Parathyroid adenoma (tissue), 2 donors: ENCODE measurements at regions not wholly inside any gene's neighbourhood (a gene's known extent, or its start where the extent isn't known, plus 50 kb on each side); places are given as distances from the start of the nearest gene placed in this dataset.

Experiments used
- H2AFZ ChIP-seq: fragments of 300-600 bp; sonication (generic); one replicate; pipeline ENCODE4 v1.7.0; 2017; ENCODE audit warnings: antibody characterized with exemption, mild to moderate bottlenecking
- H3K27ac ChIP-seq: fragments of 300-600 bp; sonication (generic); one replicate; pipeline ENCODE4 v1.7.0; 2017
- H3K27me3 ChIP-seq: fragments of 300-600 bp; sonication (generic); one replicate; pipeline ENCODE4 v1.7.0; 2017; ENCODE audit warnings: low read length; ENCODE audit not compliant: control insufficient read depth, insufficient read depth
- H3K36me3 ChIP-seq: fragments of 300-600 bp; sonication (generic); one replicate; pipeline ENCODE4 v1.7.0; 2017; ENCODE audit warnings: low read length; ENCODE audit not compliant: control insufficient read depth, insufficient read depth
- H3K4me1 ChIP-seq: fragments of 300-600 bp; sonication (generic); one replicate; pipeline ENCODE4 v1.7.0; 2017; ENCODE audit warnings: control low read depth
- H3K4me2 ChIP-seq: fragments of 300-600 bp; sonication (generic); one replicate; pipeline ENCODE4 v1.7.0; 2017; ENCODE audit warnings: low read length
- H3K4me3 ChIP-seq: fragments of 300-600 bp; sonication (generic); one replicate; pipeline ENCODE4 v1.7.0; 2017; ENCODE audit warnings: low read depth, low read length
- H3K79me2 ChIP-seq: fragments of 300-600 bp; sonication (generic); one replicate; pipeline ENCODE4 v1.7.0; 2017; ENCODE audit warnings: control low read depth
- H3K9ac ChIP-seq: fragments of 300-600 bp; sonication (generic); one replicate; pipeline ENCODE4 v1.7.0; 2017; ENCODE audit warnings: mild to moderate bottlenecking
- H3K9me3 ChIP-seq: fragments of 300-600 bp; sonication (generic); one replicate; pipeline ENCODE4 v1.7.0; 2017; ENCODE audit warnings: low read length; ENCODE audit not compliant: control insufficient read depth
- CTCF ChIP-seq: fragments of 300-600 bp; sonication (generic); IDR thresholded peaks from one replicate; pipeline ENCODE4 v1.7.0; 2017; ENCODE audit warnings: antibody characterized with exemption, mild to moderate bottlenecking
- donor health status: primary hyperparathyroidism.

GRCh38 chr1:209485751-209486150, 97.8 kb upstream of the CAMK1G start:
- no peaks in the 10 kb centered on the region for H3K36me3 ChIP-seq
- H3K79me2 ChIP-seq = no peaks in the 10 kb centered on the region
- H3K4me2 ChIP-seq = no peak overlapping the region
- no peak overlapping the region for H3K4me3 ChIP-seq
- no peak overlapping the region for H2AFZ ChIP-seq
- no peak for TF ChIP-seq CTCF
- no peak overlapping the region for H3K9ac ChIP-seq
- H3K9me3 ChIP-seq = no peaks in the 10 kb centered on the region
- no peaks in the 10 kb centered on the region for H3K27me3 ChIP-seq
- no peaks in the 10 kb centered on the region for H3K4me1 ChIP-seq
- H3K27ac ChIP-seq = no peak overlapping the region

GRCh38 chr1:209486861-209487593, 96.5 kb upstream of the CAMK1G start:
- Histone ChIP-seq H3K9ac (no peak overlapping the region), H3K9me3 (no peaks in the 10 kb centered on the region), H3K27ac (no peak overlapping the region), H3K4me2 (no peak overlapping the region), H3K4me3 (no peak overlapping the region), H3K79me2 (no peaks in the 10 kb centered on the region), H2AFZ (no peak overlapping the region), H3K36me3 (no peaks in the 10 kb centered on the region), H3K4me1 (no peaks in the 10 kb centered on the region), H3K27me3 (no peaks in the 10 kb centered on the region)
- no peak for TF ChIP-seq CTCF

GRCh38 chr1:209490013-209490412, 93.5 kb upstream of the CAMK1G start:
- TF ChIP-seq CTCF = peak; percentile 11
- Histone ChIP-seq H2AFZ (no peak overlapping the region), H3K27ac (no peak overlapping the region), H3K9me3 (no peaks in the 10 kb centered on the region), H3K9ac (no peak overlapping the region), H3K4me1 (no peaks in the 10 kb centered on the region), H3K79me2 (no peaks in the 10 kb centered on the region), H3K36me3 (no peaks in the 10 kb centered on the region), H3K4me2 (no peak overlapping the region), H3K27me3 (no peaks in the 10 kb centered on the region), H3K4me3 (no peak overlapping the region)

GRCh38 chr1:209491031-209491430, 92.5 kb upstream of the CAMK1G start:
- Histone ChIP-seq H3K9me3 (no peaks in the 10 kb centered on the region), H3K36me3 (no peaks in the 10 kb centered on the region), H3K4me2 (no peak overlapping the region), H3K27ac (no peak overlapping the region), H3K4me1 (no peaks in the 10 kb centered on the region), H3K27me3 (no peaks in the 10 kb centered on the region), H2AFZ (no peak overlapping the region), H3K79me2 (no peaks in the 10 kb centered on the region), H3K9ac (no peak overlapping the region), H3K4me3 (no peak overlapping the region)
- no peak for TF ChIP-seq CTCF

GRCh38 chr1:209491496-209491895, 92.0 kb upstream of the CAMK1G start:
- no peak for TF ChIP-seq CTCF
- no peaks in the 10 kb centered on the region for H3K27me3 ChIP-seq
- no peak overlapping the region for H3K9ac ChIP-seq
- no peak overlapping the region for H2AFZ ChIP-seq
- H3K4me3 ChIP-seq = no peak overlapping the region
- no peaks in the 10 kb centered on the region for H3K9me3 ChIP-seq
- H3K4me2 ChIP-seq = no peak overlapping the region
- no peaks in the 10 kb centered on the region for H3K79me2 ChIP-seq
- H3K27ac ChIP-seq = no peak overlapping the region
- H3K4me1 ChIP-seq = no peaks in the 10 kb centered on the region
- no peaks in the 10 kb centered on the region for H3K36me3 ChIP-seq
